ENCODE measurements at regions not wholly inside any gene's neighbourhood (a gene's known extent, or its start where the extent isn't known, plus 50 kb on each side); places are given as distances from the start of the nearest gene placed in this dataset.

DNA sequence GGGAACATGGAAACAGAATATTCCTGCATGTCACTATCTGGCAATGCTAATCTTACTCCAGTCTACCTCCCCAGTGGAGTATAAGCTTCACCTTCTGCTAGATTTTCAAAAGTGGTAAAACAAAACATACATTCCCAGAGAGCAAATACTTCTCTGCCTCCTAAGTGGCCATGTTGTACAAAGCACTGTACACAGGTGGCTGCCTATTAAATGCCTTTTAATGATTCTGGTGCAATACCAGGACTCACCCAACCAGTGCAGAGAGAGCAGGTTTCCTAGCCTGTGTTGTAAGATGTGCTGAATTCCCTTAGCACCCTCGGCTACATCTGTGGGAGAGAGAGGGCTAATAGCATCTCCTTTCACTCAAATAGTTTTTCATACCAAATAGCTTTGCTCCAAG is 684.3 kb upstream of the NRP1 start:
- no peak overlapping the region for H2AFZ ChIP-seq (ENCODE audit: low read length)
- no peaks in the 10 kb centered on the region for H4K20me1 ChIP-seq (ENCODE audit: control insufficient read depth, insufficient read depth, insufficient read length)
- H3K79me1 ChIP-seq (ENCODE audit: insufficient read depth, low read depth, low read length, poor library complexity, severe bottlenecking), result no peaks in the 10 kb centered on the region

More for the DNA sequence above, 684.3 kb upstream of the NRP1 start:
- H3K23ac ChIP-seq (ENCODE audit: insufficient read length, low read depth, low read length), result no peak overlapping the region
- Mint-ChIP-seq H3K27ac (no peak overlapping the region), H3K36me3 (ENCODE audit: insufficient read depth in 1 of 3, low read depth in 3 of 3) (no peaks in the 10 kb centered on the region), H3K27me3 (ENCODE audit: low read depth) (peaks cover 2% of the 10 kb centered on the region; the same call in 1 of the 2 replicates), H3K9me3 (peaks cover 0 to 2% of the 10 kb centered on the region in 2 experiments; a peak in 2 of 5 replicates), H3K4me3 (no peak overlapping the region), H3K4me1 (peaks cover 6 to 7% of the 10 kb centered on the region in 2 experiments)
- no CpG with 5 or more reads among the region's 1 CpG for whole genome bisulfite sequencing (ENCODE audit: extremely low coverage, insufficient read length, low lambda C conversion rate)
- no peak overlapping the region for H3K4ac ChIP-seq (ENCODE audit: low read depth, low read length)
- H4K8ac ChIP-seq (replicated peaks; ENCODE audit: insufficient read length, low read depth, low read length), result no peak overlapping the region
- no peaks in the 10 kb centered on the region; the same call in 1 of the 2 replicates for H3K4me1 ChIP-seq (ENCODE audit: insufficient read depth, low read length)
- no peak for DNase-seq
- no peak overlapping the region for H2BK15ac ChIP-seq (ENCODE audit: low read depth, low read length)
- no peak overlapping the region for H2BK120ac ChIP-seq (ENCODE audit: low read depth, low read length, poor library complexity, severe bottlenecking)
- H4K5ac ChIP-seq (ENCODE audit: insufficient read length, low read depth, low read length), result no peak overlapping the region
- no peaks in the 10 kb centered on the region for H3K23me2 ChIP-seq (ENCODE audit: insufficient read length, low read depth, low read length, poor library complexity, severe bottlenecking)
- H3K9me3 ChIP-seq (ENCODE audit: control insufficient read depth, low read depth, low read length), result no peaks in the 10 kb centered on the region
- H2BK12ac ChIP-seq (ENCODE audit: insufficient read length, low read depth, low read length), result no peak overlapping the region
- no peak overlapping the region for H3K14ac ChIP-seq (ENCODE audit: insufficient read depth, low read length)
- no peak overlapping the region for H3K9ac ChIP-seq (ENCODE audit: extremely low read depth, insufficient read length, low read length)
- H3T11ph ChIP-seq (ENCODE audit: low read length), result no peak overlapping the region
- H3K4me2 ChIP-seq (ENCODE audit: insufficient read depth, insufficient read length, low read length), result no peak overlapping the region
- H2BK5ac ChIP-seq (ENCODE audit: insufficient read length, low read length), result no peak overlapping the region
- no peak overlapping the region for H3K18ac ChIP-seq (ENCODE audit: insufficient read length, low read depth, low read length)
- H2BK20ac ChIP-seq (ENCODE audit: low read depth, low read length, poor library complexity, severe bottlenecking), result no peak overlapping the region
- H3K27me3 ChIP-seq (ENCODE audit: insufficient read depth, low read length), result no peaks in the 10 kb centered on the region
- H3K79me2 ChIP-seq (ENCODE audit: insufficient read depth, low read length), result no peaks in the 10 kb centered on the region
- no peak overlapping the region for H3K56ac ChIP-seq (ENCODE audit: insufficient read length, low read depth, low read length)
- no peak overlapping the region for H3K27ac ChIP-seq (ENCODE audit: insufficient read length, low read depth, low read length)
- no peak overlapping the region for H4K91ac ChIP-seq (ENCODE audit: insufficient read length, low read depth, low read length)
- no peak overlapping the region for H2AK5ac ChIP-seq (ENCODE audit: insufficient read length, low read length)
- TF ChIP-seq, protein P1, sequence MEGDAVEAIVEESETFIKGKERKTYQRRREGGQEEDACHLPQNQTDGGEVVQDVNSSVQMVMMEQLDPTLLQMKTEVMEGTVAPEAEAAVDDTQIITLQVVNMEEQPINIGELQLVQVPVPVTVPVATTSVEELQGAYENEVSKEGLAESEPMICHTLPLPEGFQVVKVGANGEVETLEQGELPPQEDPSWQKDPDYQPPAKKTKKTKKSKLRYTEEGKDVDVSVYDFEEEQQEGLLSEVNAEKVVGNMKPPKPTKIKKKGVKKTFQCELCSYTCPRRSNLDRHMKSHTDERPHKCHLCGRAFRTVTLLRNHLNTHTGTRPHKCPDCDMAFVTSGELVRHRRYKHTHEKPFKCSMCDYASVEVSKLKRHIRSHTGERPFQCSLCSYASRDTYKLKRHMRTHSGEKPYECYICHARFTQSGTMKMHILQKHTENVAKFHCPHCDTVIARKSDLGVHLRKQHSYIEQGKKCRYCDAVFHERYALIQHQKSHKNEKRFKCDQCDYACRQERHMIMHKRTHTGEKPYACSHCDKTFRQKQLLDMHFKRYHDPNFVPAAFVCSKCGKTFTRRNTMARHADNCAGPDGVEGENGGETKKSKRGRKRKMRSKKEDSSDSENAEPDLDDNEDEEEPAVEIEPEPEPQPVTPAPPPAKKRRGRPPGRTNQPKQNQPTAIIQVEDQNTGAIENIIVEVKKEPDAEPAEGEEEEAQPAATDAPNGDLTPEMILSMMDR (conservative IDR thresholded peaks at IDR 0.05), result no peak

Data from H9 (cell line).